SK-N-SH (cell line): ENCODE measurements at regions not wholly inside any gene's neighbourhood (a gene's known extent, or its start where the extent isn't known, plus 50 kb on each side); places are given as distances from the start of the nearest gene placed in this dataset.

Experiments used
- CTCF ChIP-seq: fragments of 200-600 bp; sonication (generic); IDR thresholded peaks from 2 replicates; pipeline ENCODE4 v1.6.1; 2017; ENCODE audit warnings: antibody characterized with exemption, mild to moderate bottlenecking, moderate library complexity
- EP300 ChIP-seq, 2 experiments: IDR thresholded peaks; 2 replicates each; pipeline versions ENCODE4 v1.4.0 to v1.6.1; 2012; ENCODE audit warnings: borderline replicate concordance in 1 of 2, low read depth in 1 of 2, low read length in 1 of 2
- IRF3 ChIP-seq: fragments of 150-350 bp; IDR thresholded peaks from 2 replicates; pipeline ENCODE4 v1.6.1; 2016; ENCODE audit warnings: mild to moderate bottlenecking, low read depth, low read length
- JUND ChIP-seq: IDR thresholded peaks from 2 replicates; pipeline ENCODE4 v1.4.0; 2012
- POLR2AphosphoS5 ChIP-seq: IDR thresholded peaks from 2 replicates; pipeline ENCODE4 v1.6.1; 2012; ENCODE audit warnings: low read depth, low read length
- RXRA ChIP-seq: IDR thresholded peaks from 2 replicates; pipeline ENCODE4 v1.4.0; 2012; ENCODE audit warnings: low read depth, mild to moderate bottlenecking, borderline replicate concordance
- TAF1 ChIP-seq: IDR thresholded peaks from 2 replicates; pipeline ENCODE4 v1.6.1; 2012; ENCODE audit warnings: low read depth, mild to moderate bottlenecking, low read length, moderate library complexity, borderline replicate concordance
- USF1 ChIP-seq: IDR thresholded peaks from 2 replicates; pipeline ENCODE4 v1.4.0; 2012; ENCODE audit warnings: low read depth, borderline replicate concordance
- USF2 ChIP-seq: fragments of 150-350 bp; IDR thresholded peaks from 2 replicates; pipeline ENCODE4 v1.6.1; 2017; ENCODE audit warnings: antibody characterized with exemption, low read length, low read depth, borderline replicate concordance
- YY1 ChIP-seq: IDR thresholded peaks from 2 replicates; pipeline ENCODE4 v1.4.0; 2012; ENCODE audit warnings: low read depth, mild to moderate bottlenecking

GRCh38 chr15:89017370-89018066 is 70.7 kb upstream of the ABHD2 start:
- TF ChIP-seq RXRA (no peak), CTCF (peak; percentile 95), JUND (no peak), EP300 (IDR thresholded peaks at IDR 0.05; ENCODE audit: borderline replicate concordance in 1 of 2, low read depth in 1 of 2, low read length in 1 of 2) (no peak), USF2 (no peak), TAF1 (no peak), YY1 (no peak), IRF3 (no peak), POLR2AphosphoS5 (no peak), USF1 (no peak)
